Activated gamma-delta T cell (primary cell): ENCODE measurements at regions not wholly inside any gene's neighbourhood (a gene's known extent, or its start where the extent isn't known, plus 50 kb on each side); places are given as distances from the start of the nearest gene placed in this dataset.
"Not testable (repeated sequence)": the region's sequence is repeated elsewhere in the genome, so short reads cannot be mapped to it uniquely, and the experiment has no call there.

ENCODE experiments used
- DNase-seq: peaks from one replicate; lab custom pipeline; 2025; lab: John Stamatoyannopoulos, UW

GRCh38 chr6:66605971-66606370, 898.9 kb upstream of the EYS start:
- DNase-seq: no peak

- no peak for DNase-seq
Measured at GRCh38 chr6:66605011-66605410, 898.0 kb upstream of the EYS start.

GRCh38 chr6:66599541-66599940, 892.5 kb upstream of the EYS start:
- DNase-seq: no peak

- DNase-seq: no peak
Measured at GRCh38 chr6:66578362-66578761, 871.3 kb upstream of the EYS start.

- DNase-seq: no peak
Measured at GRCh38 chr6:66568271-66568670, 861.2 kb upstream of the EYS start.

GRCh38 chr6:66561479-66561878, 854.5 kb upstream of the EYS start:
- no peak for DNase-seq

- no peak for DNase-seq
Measured at GRCh38 chr6:66558189-66558588, 851.2 kb upstream of the EYS start.

GRCh38 chr6:66556936-66557335, 849.9 kb upstream of the EYS start:
- DNase-seq: no peak

- no peak for DNase-seq
Measured at GRCh38 chr6:66555082-66555481, 848.1 kb upstream of the EYS start.

- DNase-seq: no peak
Measured at GRCh38 chr6:66553441-66553840, 846.4 kb upstream of the EYS start.

GRCh38 chr6:66538551-66539135, 831.6 kb upstream of the EYS start:
- no peak for DNase-seq

GRCh38 chr6:66533921-66534404, 826.9 kb upstream of the EYS start:
- DNase-seq: no peak

GRCh38 chr6:66526061-66526460, 819.0 kb upstream of the EYS start:
- no peak for DNase-seq

- no peak for DNase-seq
Measured at GRCh38 chr6:66522864-66523263, 815.8 kb upstream of the EYS start.

- no peak for DNase-seq
Measured at GRCh38 chr6:66516377-66516776, 809.4 kb upstream of the EYS start.

GRCh38 chr6:66508433-66508832, 801.4 kb upstream of the EYS start:
- DNase-seq: no peak

- DNase-seq: no peak
Measured at GRCh38 chr6:66499851-66500250, 792.8 kb upstream of the EYS start.

- no peak for DNase-seq
Measured at GRCh38 chr6:66496659-66497058, 789.6 kb upstream of the EYS start.

- DNase-seq: not testable (repeated sequence)
Measured at GRCh38 chr6:66494643-66495042, 787.6 kb upstream of the EYS start.

- DNase-seq: no peak
Measured at GRCh38 chr6:66489269-66489987, 782.4 kb upstream of the EYS start.

GRCh38 chr6:66481216-66481615, 774.2 kb upstream of the EYS start:
- DNase-seq: no peak

- no peak for DNase-seq
Measured at GRCh38 chr6:66478705-66479104, 771.7 kb upstream of the EYS start.

- DNase-seq: no peak
Measured at GRCh38 chr6:66435321-66435720, 728.3 kb upstream of the EYS start.

GRCh38 chr6:66429210-66429609, 722.2 kb upstream of the EYS start:
- DNase-seq: no peak
